Sciatic nerve (tissue), 2 donors: ENCODE measurements at regions not wholly inside any gene's neighbourhood (a gene's known extent, or its start where the extent isn't known, plus 50 kb on each side); places are given as distances from the start of the nearest gene placed in this dataset.

Experiments used
- ATAC-seq: fragments of 200-7000 bp; cut with Tn5 transposase; one replicate; pipeline ENCODE4 v1.9.1; 2020; ENCODE audit warnings: mild to moderate bottlenecking, moderate library complexity
- DNase-seq: peaks from one replicate; pipeline ENCODE4 v3.0.0-alpha.2; 2020; ENCODE audit warnings: low spot score
- intact Hi-C: fragments of 100-400 bp; cut with DNase I; formaldehyde crosslinking; loops from one replicate; pipeline ENCODE4 v1.14.2; 2022
- donor health status: DM: no; HTN: no; CAD: no.
- donor health status: DM: no; HTN: no; CAD: no.

DNA sequence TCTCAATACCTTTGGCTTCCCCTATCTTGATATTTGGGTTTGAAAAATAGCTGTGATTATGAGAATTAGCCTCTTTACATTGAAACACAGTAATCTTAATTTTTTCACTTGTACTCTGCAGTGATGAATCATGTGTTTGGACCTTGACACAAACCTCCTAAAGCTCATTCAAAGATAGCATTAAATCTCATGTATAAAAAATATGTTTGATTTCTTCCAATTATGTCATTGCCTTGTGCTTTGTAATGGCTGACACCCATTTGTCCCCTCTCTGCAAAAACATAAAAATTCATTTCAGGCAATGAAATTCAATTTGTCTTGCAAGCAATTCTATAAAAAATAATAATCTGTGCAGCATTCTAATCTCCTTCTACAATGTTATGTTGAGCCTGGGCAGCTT, 422.4 kb upstream of the BOD1L1 start:
- intact Hi-C loops, result no loop called here
- DNase-seq, result no peak
- ATAC-seq, result no peak

GRCh38 chr4:14053291-14053690, 425.8 kb upstream of the BOD1L1 start:
- DNase-seq (no peak), ATAC-seq (no peak)
- intact Hi-C loops, result no loop called here

DNA sequence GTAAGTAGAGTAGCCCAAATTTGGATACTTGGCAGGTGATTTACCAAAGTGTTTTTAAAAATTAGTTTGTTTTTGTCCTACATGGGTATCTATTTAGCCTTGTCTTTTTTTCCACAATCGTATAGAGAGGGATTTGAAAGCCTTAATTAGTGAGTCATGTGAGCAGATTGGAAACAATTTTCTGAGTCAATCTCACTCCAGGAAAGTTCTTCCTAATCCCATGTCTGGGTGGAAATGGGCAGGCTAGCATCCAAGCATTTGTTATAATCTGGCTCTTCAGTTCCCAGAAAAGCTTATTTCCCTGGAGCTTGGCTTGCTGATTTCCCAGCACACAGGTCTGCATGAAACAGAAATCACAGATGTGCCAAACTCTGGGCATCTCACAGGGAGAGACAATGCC, 426.9 kb upstream of the BOD1L1 start:
- ATAC-seq (no peak), DNase-seq (no peak)
- intact Hi-C loops, result no loop called here

GRCh38 chr4:14059006-14059405, 431.5 kb upstream of the BOD1L1 start:
- intact Hi-C loops, result no loop called here
- DNase-seq (no peak), ATAC-seq (no peak)

DNA sequence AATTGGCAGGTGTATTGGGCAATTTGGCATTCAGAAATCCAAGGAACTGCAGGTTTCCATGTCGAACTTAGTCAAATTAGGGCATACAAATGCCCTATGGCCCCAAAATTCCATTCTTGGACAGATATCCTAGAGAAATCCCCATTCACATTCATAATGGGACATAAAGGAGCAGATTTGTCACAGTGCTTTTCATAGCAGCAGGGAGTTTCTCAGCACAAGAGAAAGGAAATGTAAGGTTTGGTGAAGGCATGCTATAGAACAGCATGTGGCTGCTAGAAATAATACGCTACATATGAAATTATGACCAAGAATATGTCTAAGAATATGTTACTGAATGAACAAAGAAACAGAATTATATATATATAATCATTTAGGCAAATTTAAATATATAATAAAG, 437.5 kb upstream of the BOD1L1 start:
- no peak for ATAC-seq
- intact Hi-C loops, result no loop called here
- DNase-seq, result no peak

DNA sequence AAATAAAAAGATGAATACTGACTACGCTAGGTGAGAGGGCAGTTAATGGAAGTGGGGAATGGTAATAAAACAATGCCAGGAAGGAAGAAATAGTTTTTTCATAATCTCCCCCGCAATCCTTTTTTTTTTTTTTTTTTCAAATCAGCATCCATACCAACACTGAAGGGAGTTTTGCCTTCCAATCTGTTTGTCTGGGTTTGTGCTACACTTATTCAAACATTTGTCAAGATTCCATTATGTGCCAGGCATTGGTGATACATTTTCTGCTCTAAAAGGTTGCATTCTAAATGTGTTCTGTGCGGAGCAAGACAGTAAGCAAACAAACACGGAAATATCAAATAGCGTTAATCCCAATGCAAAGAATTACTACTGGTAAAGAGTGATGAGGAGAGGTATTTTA, 437.9 kb upstream of the BOD1L1 start:
- ATAC-seq (no peak), DNase-seq (no peak)
- intact Hi-C loops, result no loop called here

DNA sequence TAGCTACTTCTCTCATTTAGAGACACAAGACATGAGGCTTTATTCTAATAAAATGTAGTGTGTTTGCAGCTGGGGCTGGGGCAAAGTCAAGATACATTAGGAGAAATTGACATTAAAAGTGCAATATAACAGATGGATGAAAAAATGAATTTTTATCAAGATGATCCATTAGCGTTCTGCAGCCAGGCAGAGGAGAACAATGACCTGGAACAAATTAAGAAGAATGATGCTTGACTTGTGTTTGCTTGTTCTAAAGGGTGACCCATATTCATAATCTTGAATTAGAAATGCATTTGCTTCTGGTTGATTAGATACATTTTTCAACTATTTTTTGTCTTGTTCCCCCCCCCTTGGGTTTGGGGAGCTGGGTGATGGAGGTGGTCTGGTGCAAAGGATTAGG, 439.5 kb upstream of the BOD1L1 start:
- intact Hi-C loops, result no loop called here
- DNase-seq (no peak), ATAC-seq (no peak)

- no peak for DNase-seq
- no peak for ATAC-seq
- intact Hi-C loops, result no loop called here
Observed at GRCh38 chr4:14069886-14070285, 442.4 kb upstream of the BOD1L1 start.

- ATAC-seq, result no peak
- DNase-seq, result no peak
- intact Hi-C loops, result no loop called here
Observed at GRCh38 chr4:14070289-14070880, 442.9 kb upstream of the BOD1L1 start.

DNA sequence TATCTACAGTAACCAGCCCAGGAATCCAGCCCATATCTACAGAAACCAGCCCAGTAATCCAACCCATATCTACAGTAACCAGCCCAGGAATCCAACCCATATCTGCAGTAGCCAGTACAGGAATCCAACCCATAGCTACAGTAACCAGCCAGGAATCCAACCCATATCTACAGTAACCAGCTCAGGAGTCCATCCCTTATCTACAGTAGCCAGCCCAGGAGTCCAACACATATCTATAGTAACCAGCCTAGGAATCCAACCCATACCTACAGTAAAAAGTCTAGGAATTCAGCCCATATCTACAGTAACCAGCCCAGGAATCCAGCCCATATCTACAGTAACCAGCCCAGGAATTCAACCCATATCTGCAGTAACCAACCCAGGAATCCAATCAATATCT, 445.0 kb upstream of the BOD1L1 start:
- intact Hi-C loops, result no loop called here

GRCh38 chr4:14076776-14077175, 449.3 kb upstream of the BOD1L1 start:
- DNase-seq (no peak), ATAC-seq (no peak)
- intact Hi-C loops, result no loop called here

More for the DNA sequence above, 445.0 kb upstream of the BOD1L1 start:
- no peak for ATAC-seq
- DNase-seq, result no peak

GRCh38 chr4:14078326-14078725, 450.8 kb upstream of the BOD1L1 start:
- ATAC-seq, result no peak
- intact Hi-C loops, result no loop called here
- no peak for DNase-seq

DNA sequence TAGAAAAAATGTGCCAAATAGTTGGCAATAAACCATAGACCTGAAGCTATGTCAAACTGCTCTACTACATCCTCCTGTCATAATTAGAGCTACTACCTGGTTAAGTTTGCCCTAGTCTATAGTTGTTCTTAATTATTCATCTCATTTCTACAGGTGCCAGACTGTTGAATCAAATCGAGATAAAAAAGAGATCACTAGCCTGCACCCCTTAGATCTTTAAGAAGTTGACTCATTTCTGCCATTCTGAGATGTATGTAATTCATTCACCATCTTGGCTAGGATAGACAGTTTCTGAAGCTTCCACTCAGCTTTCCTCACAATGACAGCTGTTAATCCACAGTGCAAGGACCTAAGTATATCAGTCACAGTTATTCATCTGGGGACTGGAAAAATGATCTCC, 452.1 kb upstream of the BOD1L1 start:
- ATAC-seq, result no peak
- intact Hi-C loops, result no loop called here
- DNase-seq, result no peak

GRCh38 chr4:14083150-14083549, 455.6 kb upstream of the BOD1L1 start:
- DNase-seq (no peak), ATAC-seq (no peak)
- intact Hi-C loops, result no loop called here

DNA sequence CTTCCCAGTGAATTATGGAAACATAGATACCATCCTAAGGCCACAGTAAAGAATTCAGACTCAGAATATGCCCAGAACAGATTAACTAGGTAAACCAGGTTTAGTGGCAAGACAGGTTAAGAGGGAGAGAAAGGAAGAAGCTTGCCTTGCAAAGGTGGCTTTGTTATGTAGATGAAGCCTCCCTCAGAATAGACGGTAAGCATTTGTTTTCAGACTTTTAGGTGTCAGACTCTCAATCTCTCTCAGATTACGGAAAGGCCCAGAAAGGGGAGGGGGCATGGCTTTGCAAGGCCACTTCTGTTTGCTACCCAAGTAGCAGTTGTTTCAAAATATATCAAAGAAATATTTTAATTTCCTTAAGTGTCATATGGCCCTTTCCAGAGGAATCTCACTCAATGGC, 457.1 kb upstream of the BOD1L1 start:
- intact Hi-C loops, result no loop called here
- no peak for ATAC-seq
- DNase-seq, result no peak

- ATAC-seq, result no peak
- intact Hi-C loops, result no loop called here
- no peak for DNase-seq
Observed at GRCh38 chr4:14087459-14087858, 459.9 kb upstream of the BOD1L1 start.

GRCh38 chr4:14087921-14088320, 460.4 kb upstream of the BOD1L1 start:
- ATAC-seq (no peak), DNase-seq (no peak)
- intact Hi-C loops, result no loop called here

DNA sequence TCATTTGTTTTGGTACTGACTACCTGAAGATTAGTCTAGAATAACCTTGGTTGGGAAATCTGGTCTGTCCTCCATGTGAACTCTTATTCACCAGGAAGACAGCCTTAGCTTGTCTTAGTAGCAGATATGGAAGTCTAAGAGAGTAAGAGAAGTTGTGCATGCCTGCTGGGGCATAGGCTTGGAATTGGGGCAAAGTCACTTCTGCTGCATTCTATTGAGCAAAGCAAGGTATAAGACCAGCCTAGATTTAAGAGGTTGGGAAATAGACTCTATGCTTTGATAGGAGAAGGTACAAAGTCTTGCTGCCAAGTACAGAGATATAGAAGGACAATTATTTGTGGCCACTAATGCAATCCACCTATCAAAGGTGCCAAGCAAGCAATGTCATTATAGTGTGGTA, 464.0 kb upstream of the BOD1L1 start:
- ATAC-seq, result no peak
- intact Hi-C loops, result no loop called here
- no peak for DNase-seq

DNA sequence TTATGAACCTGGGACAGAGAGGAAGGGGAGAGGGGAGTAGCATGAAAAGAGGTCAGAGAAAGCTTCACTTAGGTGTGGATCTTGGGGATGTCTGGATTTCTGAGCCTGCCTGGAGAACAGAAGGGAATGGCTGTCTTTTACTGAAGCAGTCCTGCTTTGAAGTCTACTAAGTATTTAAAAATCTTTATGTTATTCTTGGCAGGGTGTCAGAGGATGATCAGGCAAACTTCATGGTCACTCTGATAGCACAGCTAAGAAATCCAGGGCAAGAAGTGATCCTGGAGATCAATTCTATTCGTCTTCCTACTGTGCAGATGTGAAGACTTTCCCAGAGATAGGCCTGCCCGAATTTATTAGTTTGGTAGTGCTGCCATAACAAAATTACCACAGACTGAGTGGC, 464.4 kb upstream of the BOD1L1 start:
- DNase-seq (no peak), ATAC-seq (no peak)
- intact Hi-C loops, result no loop called here

DNA sequence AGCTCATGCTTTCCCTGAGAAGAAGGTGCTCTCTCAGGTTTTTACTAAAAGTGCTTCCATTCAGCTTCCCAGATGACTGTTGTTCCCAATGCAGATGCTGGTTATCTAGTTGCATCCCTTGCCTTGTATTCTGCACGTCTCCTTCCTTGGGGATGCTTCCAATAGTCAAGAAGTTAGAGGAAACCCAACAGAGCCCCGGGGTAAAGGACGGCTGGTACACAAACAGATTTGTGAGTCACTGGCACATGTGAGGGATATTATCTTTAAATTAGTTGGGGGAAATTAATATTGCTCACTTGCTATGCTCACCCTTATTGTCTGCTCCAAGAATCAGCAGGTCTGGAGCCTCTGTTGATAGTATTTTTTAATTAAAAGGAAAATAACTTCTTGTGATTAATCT, 465.2 kb upstream of the BOD1L1 start:
- intact Hi-C loops, result no loop called here
- ATAC-seq, result no peak
- DNase-seq, result no peak

DNA sequence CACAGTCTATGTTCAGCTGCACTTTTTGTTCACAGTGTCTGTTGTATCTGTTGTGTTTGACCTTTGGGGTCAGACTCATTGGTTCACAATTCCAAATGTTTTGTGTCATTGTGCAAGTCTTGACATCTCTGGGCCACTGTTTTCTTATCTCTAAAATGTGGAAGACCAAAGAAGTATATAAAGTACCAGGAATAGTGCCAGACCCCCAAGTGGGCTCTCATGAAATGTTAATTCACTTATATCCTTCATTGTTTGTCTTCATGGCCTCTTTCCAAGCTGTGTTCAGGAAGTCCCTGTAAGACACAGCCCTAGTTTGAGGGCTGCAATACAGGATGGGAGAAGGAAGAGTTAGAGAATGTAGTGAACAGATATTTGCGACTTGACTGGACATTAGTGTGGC, 468.3 kb upstream of the BOD1L1 start:
- intact Hi-C loops, result no loop called here
- DNase-seq, result no peak
- ATAC-seq, result no peak

DNA sequence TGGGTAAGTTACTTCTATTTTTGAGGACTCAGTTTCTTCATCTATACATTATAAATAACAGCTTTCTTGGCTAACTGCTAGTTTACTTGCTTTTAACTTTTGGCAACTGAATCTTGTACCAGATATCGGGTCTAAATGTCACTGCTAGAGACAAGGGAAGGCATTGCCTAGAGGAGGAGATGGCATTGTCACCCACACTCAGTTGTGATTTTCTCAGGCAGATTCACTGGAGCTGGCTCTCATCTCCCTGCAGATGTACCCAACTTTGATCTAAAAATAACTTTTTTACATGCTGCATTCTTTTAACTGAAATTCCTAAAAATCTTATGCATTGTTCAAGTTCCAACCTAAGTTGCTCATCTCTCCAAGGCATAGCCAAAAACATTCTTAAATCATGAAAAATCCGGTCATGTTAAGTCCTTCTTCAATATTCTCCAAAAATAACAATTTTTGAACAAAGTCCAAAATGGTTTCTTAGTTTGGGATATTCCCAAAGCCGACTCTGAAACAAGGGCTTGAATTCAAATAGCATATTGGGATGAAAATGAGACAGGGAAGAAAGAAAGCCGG, 469.0 kb upstream of the BOD1L1 start:
- DNase-seq, result no peak
- intact Hi-C loops, result no loop called here
- ATAC-seq, result no peak
